ENCODE measurements at regions not wholly inside any gene's neighbourhood (a gene's known extent, or its start where the extent isn't known, plus 50 kb on each side); places are given as distances from the start of the nearest gene placed in this dataset.

DNA sequence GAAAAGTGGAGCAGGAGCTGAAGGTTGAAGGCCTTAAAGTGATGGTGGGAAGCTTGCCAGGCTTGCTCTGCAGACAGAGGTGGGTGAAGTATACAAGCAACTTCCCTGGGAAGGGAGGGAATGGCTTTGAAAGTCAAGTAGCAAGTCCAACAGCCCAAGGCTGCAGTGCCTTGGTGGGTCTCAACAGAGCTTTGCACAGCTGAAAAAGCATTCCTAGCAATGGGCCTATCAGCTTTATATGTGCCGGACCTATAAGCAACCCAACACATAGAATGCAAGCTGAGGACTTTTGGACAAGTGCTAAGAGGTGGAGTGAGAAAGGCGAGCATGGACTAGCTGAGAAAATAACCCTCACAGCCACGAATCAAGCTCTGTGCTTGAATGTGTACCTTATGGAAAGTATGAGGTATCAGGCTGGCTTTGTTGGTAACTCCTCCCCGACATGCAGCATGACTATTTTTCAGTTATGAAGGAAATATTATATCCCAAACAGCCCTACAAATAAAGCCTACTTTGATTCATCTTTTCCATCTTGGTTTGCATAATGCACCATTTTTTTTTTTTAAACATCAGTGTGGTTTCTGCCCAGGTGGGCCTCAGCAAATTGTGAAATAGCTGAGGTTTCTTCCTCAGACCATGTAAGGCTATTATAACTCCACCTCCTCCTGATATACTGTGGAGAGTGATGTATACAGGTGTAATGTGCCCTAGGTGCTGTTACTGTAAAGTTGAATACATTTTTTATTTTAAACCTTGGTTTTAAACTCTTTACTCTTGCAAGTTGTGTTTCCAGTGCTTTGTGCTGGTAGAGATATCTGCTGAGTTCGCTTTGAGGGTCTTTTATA, 241.4 kb upstream of the CXCR4 start:
- Histone ChIP-seq H3K9me3 (ENCODE audit: control insufficient read depth, insufficient read depth, low read depth, low read length) (no peaks in the 10 kb centered on the region), H3K36me3 (ENCODE audit: control insufficient read depth in 2 of 2, insufficient read depth in 1 of 2, low read length in 2 of 2) (no peaks in the 10 kb centered on the region), H3K4me3 (ENCODE audit: low read depth, low read length) (no peak overlapping the region), H3K27ac (ENCODE audit: extremely low read depth, low read depth, low read length) (no peak overlapping the region), H3K4me1 (ENCODE audit: control insufficient read depth, insufficient read depth, low read length) (no peaks in the 10 kb centered on the region)
- TF ChIP-seq, protein P1, sequence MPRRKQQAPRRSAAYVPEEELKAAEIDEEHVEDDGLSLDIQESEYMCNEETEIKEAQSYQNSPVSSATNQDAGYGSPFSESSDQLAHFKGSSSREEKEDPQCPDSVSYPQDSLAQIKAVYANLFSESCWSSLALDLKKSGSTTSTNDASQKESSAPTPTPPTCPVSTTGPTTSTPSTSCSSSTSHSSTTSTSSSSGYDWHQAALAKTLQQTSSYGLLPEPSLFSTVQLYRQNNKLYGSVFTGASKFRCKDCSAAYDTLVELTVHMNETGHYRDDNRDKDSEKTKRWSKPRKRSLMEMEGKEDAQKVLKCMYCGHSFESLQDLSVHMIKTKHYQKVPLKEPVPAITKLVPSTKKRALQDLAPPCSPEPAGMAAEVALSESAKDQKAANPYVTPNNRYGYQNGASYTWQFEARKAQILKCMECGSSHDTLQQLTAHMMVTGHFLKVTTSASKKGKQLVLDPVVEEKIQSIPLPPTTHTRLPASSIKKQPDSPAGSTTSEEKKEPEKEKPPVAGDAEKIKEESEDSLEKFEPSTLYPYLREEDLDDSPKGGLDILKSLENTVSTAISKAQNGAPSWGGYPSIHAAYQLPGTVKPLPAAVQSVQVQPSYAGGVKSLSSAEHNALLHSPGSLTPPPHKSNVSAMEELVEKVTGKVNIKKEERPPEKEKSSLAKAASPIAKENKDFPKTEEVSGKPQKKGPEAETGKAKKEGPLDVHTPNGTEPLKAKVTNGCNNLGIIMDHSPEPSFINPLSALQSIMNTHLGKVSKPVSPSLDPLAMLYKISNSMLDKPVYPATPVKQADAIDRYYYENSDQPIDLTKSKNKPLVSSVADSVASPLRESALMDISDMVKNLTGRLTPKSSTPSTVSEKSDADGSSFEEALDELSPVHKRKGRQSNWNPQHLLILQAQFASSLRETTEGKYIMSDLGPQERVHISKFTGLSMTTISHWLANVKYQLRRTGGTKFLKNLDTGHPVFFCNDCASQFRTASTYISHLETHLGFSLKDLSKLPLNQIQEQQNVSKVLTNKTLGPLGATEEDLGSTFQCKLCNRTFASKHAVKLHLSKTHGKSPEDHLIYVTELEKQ (tag by site-specific recombination; IDR thresholded peaks at IDR 0.05; ENCODE audit: borderline replicate concordance): no peak
- TF ChIP-seq, protein P2, sequence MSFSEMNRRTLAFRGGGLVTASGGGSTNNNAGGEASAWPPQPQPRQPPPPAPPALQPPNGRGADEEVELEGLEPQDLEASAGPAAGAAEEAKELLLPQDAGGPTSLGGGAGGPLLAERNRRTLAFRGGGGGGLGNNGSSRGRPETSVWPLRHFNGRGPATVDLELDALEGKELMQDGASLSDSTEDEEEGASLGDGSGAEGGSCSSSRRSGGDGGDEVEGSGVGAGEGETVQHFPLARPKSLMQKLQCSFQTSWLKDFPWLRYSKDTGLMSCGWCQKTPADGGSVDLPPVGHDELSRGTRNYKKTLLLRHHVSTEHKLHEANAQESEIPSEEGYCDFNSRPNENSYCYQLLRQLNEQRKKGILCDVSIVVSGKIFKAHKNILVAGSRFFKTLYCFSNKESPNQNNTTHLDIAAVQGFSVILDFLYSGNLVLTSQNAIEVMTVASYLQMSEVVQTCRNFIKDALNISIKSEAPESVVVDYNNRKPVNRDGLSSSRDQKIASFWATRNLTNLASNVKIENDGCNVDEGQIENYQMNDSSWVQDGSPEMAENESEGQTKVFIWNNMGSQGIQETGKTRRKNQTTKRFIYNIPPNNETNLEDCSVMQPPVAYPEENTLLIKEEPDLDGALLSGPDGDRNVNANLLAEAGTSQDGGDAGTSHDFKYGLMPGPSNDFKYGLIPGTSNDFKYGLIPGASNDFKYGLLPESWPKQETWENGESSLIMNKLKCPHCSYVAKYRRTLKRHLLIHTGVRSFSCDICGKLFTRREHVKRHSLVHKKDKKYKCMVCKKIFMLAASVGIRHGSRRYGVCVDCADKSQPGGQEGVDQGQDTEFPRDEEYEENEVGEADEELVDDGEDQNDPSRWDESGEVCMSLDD (tag by site-specific recombination; IDR thresholded peaks at IDR 0.05): no peak
- TF ChIP-seq ZNF658 (tag by site-specific recombination; IDR thresholded peaks at IDR 0.05) (no peak), ZNF530 (tag by site-specific recombination; IDR thresholded peaks at IDR 0.05; ENCODE audit: low read depth) (no peak), ZNF157 (tag by site-specific recombination; IDR thresholded peaks at IDR 0.05) (no peak), ZNF2 (tag by site-specific recombination; IDR thresholded peaks at IDR 0.05) (no peak)
- TF ChIP-seq, protein P3, sequence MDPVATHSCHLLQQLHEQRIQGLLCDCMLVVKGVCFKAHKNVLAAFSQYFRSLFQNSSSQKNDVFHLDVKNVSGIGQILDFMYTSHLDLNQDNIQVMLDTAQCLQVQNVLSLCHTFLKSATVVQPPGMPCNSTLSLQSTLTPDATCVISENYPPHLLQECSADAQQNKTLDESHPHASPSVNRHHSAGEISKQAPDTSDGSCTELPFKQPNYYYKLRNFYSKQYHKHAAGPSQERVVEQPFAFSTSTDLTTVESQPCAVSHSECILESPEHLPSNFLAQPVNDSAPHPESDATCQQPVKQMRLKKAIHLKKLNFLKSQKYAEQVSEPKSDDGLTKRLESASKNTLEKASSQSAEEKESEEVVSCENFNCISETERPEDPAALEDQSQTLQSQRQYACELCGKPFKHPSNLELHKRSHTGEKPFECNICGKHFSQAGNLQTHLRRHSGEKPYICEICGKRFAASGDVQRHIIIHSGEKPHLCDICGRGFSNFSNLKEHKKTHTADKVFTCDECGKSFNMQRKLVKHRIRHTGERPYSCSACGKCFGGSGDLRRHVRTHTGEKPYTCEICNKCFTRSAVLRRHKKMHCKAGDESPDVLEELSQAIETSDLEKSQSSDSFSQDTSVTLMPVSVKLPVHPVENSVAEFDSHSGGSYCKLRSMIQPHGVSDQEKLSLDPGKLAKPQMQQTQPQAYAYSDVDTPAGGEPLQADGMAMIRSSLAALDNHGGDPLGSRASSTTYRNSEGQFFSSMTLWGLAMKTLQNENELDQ (tag by site-specific recombination; IDR thresholded peaks at IDR 0.05; ENCODE audit: low read depth): no peak
- ChIA-PET POLR2A (no interaction called here), CTCF (interaction anchor here (0.5 to 0.7 kb wide), 4 partner anchors 15 to 1170 kb away, joined by 3 read pairs; no protein-coding TSS in a partner anchor)

DNA sequence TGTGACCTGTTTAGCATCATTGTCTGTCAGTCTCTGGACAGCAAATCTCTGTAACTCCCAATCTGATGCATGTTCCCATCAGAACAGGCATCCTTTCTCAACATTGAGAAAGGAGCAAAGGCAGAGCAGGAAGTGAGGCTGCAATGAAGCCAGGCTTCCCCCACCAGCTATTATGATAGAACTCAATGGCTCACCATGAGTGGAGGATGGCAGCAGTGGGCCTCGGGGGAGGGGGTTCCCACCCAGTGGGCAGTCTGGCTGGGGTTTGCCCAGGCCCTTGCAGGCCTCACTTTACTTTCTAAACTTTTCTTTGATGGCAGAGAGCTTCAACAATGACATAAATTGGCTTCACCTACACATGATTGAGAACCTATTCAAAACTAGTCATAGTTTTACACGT, 240.6 kb upstream of the CXCR4 start:
- ChIA-PET CTCF (interaction anchor here (0.7 to 0.9 kb wide), 2 partner anchors 22 to 585 kb away, joined by 3 to 4 read pairs; no protein-coding TSS in a partner anchor), POLR2A (no interaction called here)
- H3K4me1 ChIP-seq (ENCODE audit: control insufficient read depth, insufficient read depth, low read length): no peaks in the 10 kb centered on the region
- no peak overlapping the region for H3K27ac ChIP-seq (ENCODE audit: extremely low read depth, low read depth, low read length)
- no peaks in the 10 kb centered on the region for H3K9me3 ChIP-seq (ENCODE audit: control insufficient read depth, insufficient read depth, low read depth, low read length)
- no peak overlapping the region for H3K4me3 ChIP-seq (ENCODE audit: low read depth, low read length)
- H3K36me3 ChIP-seq (ENCODE audit: control insufficient read depth in 2 of 2, insufficient read depth in 1 of 2, low read length in 2 of 2): no peaks in the 10 kb centered on the region
- TF ChIP-seq, protein P4, sequence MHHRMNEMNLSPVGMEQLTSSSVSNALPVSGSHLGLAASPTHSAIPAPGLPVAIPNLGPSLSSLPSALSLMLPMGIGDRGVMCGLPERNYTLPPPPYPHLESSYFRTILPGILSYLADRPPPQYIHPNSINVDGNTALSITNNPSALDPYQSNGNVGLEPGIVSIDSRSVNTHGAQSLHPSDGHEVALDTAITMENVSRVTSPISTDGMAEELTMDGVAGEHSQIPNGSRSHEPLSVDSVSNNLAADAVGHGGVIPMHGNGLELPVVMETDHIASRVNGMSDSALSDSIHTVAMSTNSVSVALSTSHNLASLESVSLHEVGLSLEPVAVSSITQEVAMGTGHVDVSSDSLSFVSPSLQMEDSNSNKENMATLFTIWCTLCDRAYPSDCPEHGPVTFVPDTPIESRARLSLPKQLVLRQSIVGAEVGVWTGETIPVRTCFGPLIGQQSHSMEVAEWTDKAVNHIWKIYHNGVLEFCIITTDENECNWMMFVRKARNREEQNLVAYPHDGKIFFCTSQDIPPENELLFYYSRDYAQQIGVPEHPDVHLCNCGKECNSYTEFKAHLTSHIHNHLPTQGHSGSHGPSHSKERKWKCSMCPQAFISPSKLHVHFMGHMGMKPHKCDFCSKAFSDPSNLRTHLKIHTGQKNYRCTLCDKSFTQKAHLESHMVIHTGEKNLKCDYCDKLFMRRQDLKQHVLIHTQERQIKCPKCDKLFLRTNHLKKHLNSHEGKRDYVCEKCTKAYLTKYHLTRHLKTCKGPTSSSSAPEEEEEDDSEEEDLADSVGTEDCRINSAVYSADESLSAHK (tag by site-specific recombination; IDR thresholded peaks at IDR 0.05): no peak
- TF ChIP-seq SP3 (tag by site-specific recombination; IDR thresholded peaks at IDR 0.05) (no peak), ZNF660 (tag by site-specific recombination; IDR thresholded peaks at IDR 0.05) (no peak), ZNF341 (tag by site-specific recombination; IDR thresholded peaks at IDR 0.05; ENCODE audit: low read depth) (no peak), ZSCAN16 (tag by site-specific recombination; IDR thresholded peaks at IDR 0.05) (no peak), ZNF76 (tag by site-specific recombination; IDR thresholded peaks at IDR 0.05; ENCODE audit: borderline replicate concordance, low read depth) (no peak), ZNF10 (tag by site-specific recombination; IDR thresholded peaks at IDR 0.05) (no peak), ZNF423 (tag by site-specific recombination; IDR thresholded peaks at IDR 0.05) (no peak), ZNF239 (tag by site-specific recombination; IDR thresholded peaks at IDR 0.05) (no peak), ZNF146 (tag by site-specific recombination; IDR thresholded peaks at IDR 0.05) (no peak)
- TF ChIP-seq, protein P5, sequence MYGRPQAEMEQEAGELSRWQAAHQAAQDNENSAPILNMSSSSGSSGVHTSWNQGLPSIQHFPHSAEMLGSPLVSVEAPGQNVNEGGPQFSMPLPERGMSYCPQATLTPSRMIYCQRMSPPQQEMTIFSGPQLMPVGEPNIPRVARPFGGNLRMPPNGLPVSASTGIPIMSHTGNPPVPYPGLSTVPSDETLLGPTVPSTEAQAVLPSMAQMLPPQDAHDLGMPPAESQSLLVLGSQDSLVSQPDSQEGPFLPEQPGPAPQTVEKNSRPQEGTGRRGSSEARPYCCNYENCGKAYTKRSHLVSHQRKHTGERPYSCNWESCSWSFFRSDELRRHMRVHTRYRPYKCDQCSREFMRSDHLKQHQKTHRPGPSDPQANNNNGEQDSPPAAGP (tag by site-specific recombination; IDR thresholded peaks at IDR 0.05): no peak
- TF ChIP-seq, protein P2 (tag by site-specific recombination; IDR thresholded peaks at IDR 0.05): no peak
